PC-9 (cell line): ENCODE measurements at regions not wholly inside any gene's neighbourhood (a gene's known extent, or its start where the extent isn't known, plus 50 kb on each side); places are given as distances from the start of the nearest gene placed in this dataset.

ENCODE experiments used
- BruUV-seq: library from RNA; stranded (reverse); fragments of 400-500 nt; replicated peaks from 2 replicates; lab custom pipeline; 2021; lab: Mats Ljungman, UMichigan
- CTCF ChIA-PET: fragments of 300-600 bp; sonication (Branson Sonifier 250); formaldehyde crosslinking; loops from one replicate; lab custom pipeline; 2022; ENCODE audit warnings: antibody characterized with exemption; lab: Charles Lee
- POLR2A ChIA-PET: fragments of 300-600 bp; sonication (Branson Sonifier 250); formaldehyde crosslinking; loops from one replicate; lab custom pipeline; 2022; ENCODE audit warnings: antibody characterized with exemption; ENCODE audit not compliant: unreplicated experiment; lab: Charles Lee
- DNase-seq, 2 experiments: peaks; one replicate each; pipeline versions ENCODE4 v3.0.0 to v3.0.0-alpha.2; 2015 to 2022; ENCODE audit warnings: mixed read lengths in 1 of 2
- H2AFZ ChIP-seq: fragments of 200-600 bp; sonication (generic); 2 replicates; pipeline ENCODE4 v1.8.1; 2017; ENCODE audit warnings: antibody characterized with exemption
- H3F3A ChIP-seq: fragments of 200-600 bp; sonication (generic); 2 replicates; pipeline ENCODE4 v1.8.1; 2017; ENCODE audit warnings: antibody characterized with exemption, mild to moderate bottlenecking, low read depth; ENCODE audit not compliant: insufficient read depth
- H3K27ac ChIP-seq: fragments of 200-600 bp; sonication (generic); 2 replicates; pipeline ENCODE4 v1.6.1; 2016; ENCODE audit warnings: mixed run types
- H3K27me3 ChIP-seq: fragments of 200-600 bp; sonication (generic); 2 replicates; pipeline ENCODE4 v1.6.1; 2016; ENCODE audit warnings: low read depth, mixed run types; ENCODE audit not compliant: insufficient read depth
- H3K36me3 ChIP-seq: fragments of 200-600 bp; sonication (generic); 2 replicates; pipeline ENCODE4 v1.6.1; 2016; ENCODE audit warnings: low read depth, mixed run types
- H3K4me1 ChIP-seq: fragments of 200-600 bp; sonication (generic); replicated peaks from 2 replicates; pipeline ENCODE4 v1.6.1; 2016; ENCODE audit warnings: mixed run types; ENCODE audit not compliant: insufficient read depth
- H3K4me2 ChIP-seq: fragments of 200-600 bp; sonication (generic); 2 replicates; pipeline ENCODE4 v1.6.1; 2017; ENCODE audit warnings: mixed run types
- H3K4me3 ChIP-seq: fragments of 200-600 bp; sonication (generic); 2 replicates; pipeline ENCODE4 v1.6.1; 2016; ENCODE audit warnings: mixed run types
- H3K79me2 ChIP-seq: fragments of 200-600 bp; sonication (generic); 2 replicates; pipeline ENCODE4 v1.6.1; 2017; ENCODE audit warnings: low read depth, mixed run types
- H3K9me2 ChIP-seq: fragments of 200-600 bp; sonication (generic); 2 replicates; pipeline ENCODE4 v1.8.1; 2017; ENCODE audit warnings: mild to moderate bottlenecking; ENCODE audit not compliant: insufficient read depth
- H3K9me3 ChIP-seq: fragments of 200-600 bp; sonication (generic); 2 replicates; pipeline ENCODE4 v1.8.1; 2016; ENCODE audit warnings: low read depth; ENCODE audit not compliant: insufficient read depth
- H4K20me1 ChIP-seq: fragments of 200-600 bp; sonication (generic); 2 replicates; pipeline ENCODE4 v1.8.1; 2017; ENCODE audit not compliant: insufficient read depth
- CTCF ChIP-seq: fragments of 200-600 bp; sonication (generic); conservative IDR thresholded peaks from 2 replicates; pipeline ENCODE4 v1.6.1; 2017; ENCODE audit warnings: mixed run types, antibody characterized with exemption, mild to moderate bottlenecking, moderate library complexity
- EZH2 ChIP-seq: fragments of 200-600 bp; sonication (generic); IDR thresholded peaks from 2 replicates; pipeline ENCODE4 v1.8.0; 2017; ENCODE audit warnings: antibody characterized with exemption, low read depth
- intact Hi-C: fragments of 100-400 bp; cut with micrococcal nuclease; formaldehyde crosslinking; loops from one replicate; pipeline ENCODE4 v1.10.0; 2022; ENCODE audit not compliant: unreplicated experiment

GRCh38 chr11:37812281-37812880, 1214.3 kb upstream of the RAG2 start:
- Histone ChIP-seq H3K27ac (no peak overlapping the region), H3F3A (no peaks in the 10 kb centered on the region), H4K20me1 (no peaks in the 10 kb centered on the region), H3K79me2 (no peaks in the 10 kb centered on the region), H3K36me3 (no peaks in the 10 kb centered on the region), H3K4me1 (no peaks in the 10 kb centered on the region), H3K4me3 (no peak overlapping the region), H3K9me2 (0 out of 2 replicates have a peak, but pooled peaks cover 2% of the 10 kb centered on the region), H2AFZ (no peak overlapping the region), H3K4me2 (no peak overlapping the region), H3K9me3 (no peaks in the 10 kb centered on the region), H3K27me3 (no peaks in the 10 kb centered on the region)
- TF ChIP-seq EZH2 (no peak), CTCF (no peak)
- CTCF ChIA-PET, result no interaction called here
- intact Hi-C loops, result no loop called here
- DNase-seq, result no peak
- POLR2A ChIA-PET, result no interaction called here
- BruUV-seq, result no TSS peak

- no peak overlapping the region for H3K4me3 ChIP-seq
Measured at GRCh38 chr11:37811349-37811748, 1213.3 kb upstream of the RAG2 start.

GRCh38 chr11:37804666-37805065, 1206.6 kb upstream of the RAG2 start:
- Histone ChIP-seq H3K36me3 (no peaks in the 10 kb centered on the region), H3K4me1 (no peaks in the 10 kb centered on the region), H3K4me3 (no peak overlapping the region), H3K27ac (no peak overlapping the region), H3K9me3 (no peaks in the 10 kb centered on the region), H3F3A (no peaks in the 10 kb centered on the region), H3K27me3 (no peaks in the 10 kb centered on the region), H4K20me1 (no peaks in the 10 kb centered on the region), H2AFZ (no peak overlapping the region), H3K9me2 (0 out of 2 replicates have a peak, but pooled peaks cover 2% of the 10 kb centered on the region), H3K4me2 (no peak overlapping the region), H3K79me2 (no peaks in the 10 kb centered on the region)
- TF ChIP-seq CTCF, result no peak
- ChIA-PET CTCF (no interaction called here), POLR2A (no interaction called here)
- intact Hi-C loops, result no loop called here
- no peak for DNase-seq
- no TSS peak for BruUV-seq

More at GRCh38 chr11:37811349-37811748, 1213.3 kb upstream of the RAG2 start:
- intact Hi-C loops, result no loop called here
- Histone ChIP-seq H3K36me3 (no peaks in the 10 kb centered on the region), H4K20me1 (no peaks in the 10 kb centered on the region), H3K9me3 (no peaks in the 10 kb centered on the region), H3K27ac (no peak overlapping the region), H2AFZ (no peak overlapping the region), H3F3A (no peaks in the 10 kb centered on the region), H3K9me2 (0 out of 2 replicates have a peak, but pooled peaks cover 2% of the 10 kb centered on the region), H3K4me2 (no peak overlapping the region), H3K79me2 (no peaks in the 10 kb centered on the region), H3K4me1 (no peaks in the 10 kb centered on the region), H3K27me3 (no peaks in the 10 kb centered on the region)
- no TSS peak for BruUV-seq
- ChIA-PET POLR2A (no interaction called here), CTCF (no interaction called here)
- TF ChIP-seq EZH2 (no peak), CTCF (no peak)
- DNase-seq, result no peak
